ENCODE measurements at regions not wholly inside any gene's neighbourhood (a gene's known extent, or its start where the extent isn't known, plus 50 kb on each side); places are given as distances from the start of the nearest gene placed in this dataset.

- peaks cover 61% of the 10 kb centered on the region for H3K4me1 Mint-ChIP-seq
- H3K36me3 Mint-ChIP-seq = peaks cover 6% of the 10 kb centered on the region
- no peak for DNase-seq
- H3K9me3 Mint-ChIP-seq = no peaks in the 10 kb centered on the region
- H3K27ac Mint-ChIP-seq = peak overlapping the region; percentile 91
- peak overlapping the region; percentile 82 for H3K4me3 Mint-ChIP-seq
- no peaks in the 10 kb centered on the region for H3K27me3 Mint-ChIP-seq
Measured at GRCh38 chr14:89619596-89619995, 202.6 kb upstream of the FOXN3 start.

DNA sequence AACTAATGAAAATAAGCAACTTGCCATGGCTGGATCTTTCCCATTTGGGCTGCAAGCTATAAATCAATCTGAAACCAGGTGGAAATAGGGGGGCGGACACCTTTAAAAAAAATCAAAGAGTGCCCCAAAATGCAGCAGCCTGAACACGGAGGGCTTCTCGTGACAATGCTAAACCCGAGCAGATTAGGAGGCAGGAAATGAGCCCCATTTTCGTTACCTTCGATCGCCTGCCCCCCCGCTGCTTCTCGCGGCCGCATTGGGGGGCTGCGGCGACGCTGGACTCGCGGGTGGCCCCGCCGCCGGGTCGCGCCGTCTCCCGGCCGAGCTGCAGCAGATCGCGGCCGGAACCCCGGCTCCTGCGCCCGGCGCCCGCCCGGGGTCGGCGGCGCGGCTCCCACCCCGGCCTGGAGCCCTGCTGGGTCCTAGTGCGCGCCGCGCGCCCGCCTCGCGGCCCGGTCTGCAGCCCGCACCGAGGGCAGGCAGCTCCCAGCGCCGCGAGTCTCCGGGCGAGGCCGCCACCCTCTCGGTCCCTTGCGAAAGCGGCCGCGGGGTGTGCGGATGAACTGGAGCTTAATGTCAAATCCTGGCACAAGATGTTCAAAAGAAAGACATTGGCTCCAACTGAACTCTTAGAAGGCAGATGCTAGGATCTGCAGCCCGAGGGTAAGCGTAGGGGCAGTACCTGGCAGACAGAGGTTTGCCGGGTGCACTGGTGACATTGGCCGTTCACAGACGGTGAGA is 201.9 kb upstream of the FOXN3 start:
- peak overlapping the region; percentile 85 for H3K4me3 Mint-ChIP-seq
- peaks cover 6% of the 10 kb centered on the region for H3K36me3 Mint-ChIP-seq
- H3K4me1 Mint-ChIP-seq = peaks cover 67% of the 10 kb centered on the region
- DNase-seq = peak; percentile 78
- peak overlapping the region; percentile 91 for H3K27ac Mint-ChIP-seq
- H3K9me3 Mint-ChIP-seq = no peaks in the 10 kb centered on the region
- no peaks in the 10 kb centered on the region for H3K27me3 Mint-ChIP-seq

GRCh38 chr14:89618330-89618708 is 201.3 kb upstream of the FOXN3 start:
- DNase-seq = no peak
- Mint-ChIP-seq H3K27ac (peak overlapping the region; percentile 91), H3K4me1 (peaks cover 70% of the 10 kb centered on the region), H3K9me3 (no peaks in the 10 kb centered on the region), H3K36me3 (peaks cover 6% of the 10 kb centered on the region), H3K27me3 (no peaks in the 10 kb centered on the region), H3K4me3 (peak overlapping the region; percentile 85)

DNA sequence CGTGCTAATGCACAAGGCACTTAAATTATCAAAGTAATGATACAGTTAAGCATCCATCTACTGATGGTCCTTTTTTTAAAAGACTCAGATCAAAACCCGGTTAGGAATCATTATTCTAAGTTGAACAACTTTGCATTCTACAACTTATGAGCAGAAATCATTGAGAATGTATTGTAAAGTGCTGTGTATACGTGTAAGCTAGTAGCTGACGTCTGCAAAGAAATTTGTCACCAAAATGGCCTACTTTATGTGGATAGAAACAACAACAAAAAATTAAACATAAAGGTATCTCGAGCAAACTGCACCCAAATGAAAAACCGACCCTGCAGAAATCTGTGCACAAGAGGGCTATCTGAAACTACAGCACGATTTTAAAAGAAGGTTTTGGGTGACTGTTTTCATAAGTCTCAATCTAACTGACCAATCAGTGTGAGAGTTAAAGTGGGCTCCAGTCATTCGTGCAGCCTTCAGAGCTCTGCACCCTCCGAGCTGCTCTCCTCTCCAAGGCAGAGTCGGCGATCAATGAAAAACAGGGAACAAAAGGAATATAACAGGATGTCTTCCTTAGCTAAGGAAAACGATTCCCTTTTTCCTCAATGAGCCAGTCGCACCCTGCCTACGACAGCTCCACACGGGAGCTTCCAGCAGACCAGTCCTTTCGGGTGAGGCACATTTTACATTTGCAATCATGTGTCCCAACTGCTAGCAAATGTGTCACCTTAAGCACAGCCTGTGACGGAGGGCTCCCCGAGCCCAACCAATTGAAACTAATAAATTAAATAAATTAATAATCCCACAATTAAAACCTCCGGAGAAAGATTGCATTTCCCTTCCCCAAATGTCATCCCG is 200.7 kb upstream of the FOXN3 start:
- Mint-ChIP-seq H3K27me3 (no peaks in the 10 kb centered on the region), H3K27ac (peak overlapping the region; percentile 91), H3K4me3 (peak overlapping the region; percentile 85), H3K9me3 (no peaks in the 10 kb centered on the region), H3K36me3 (peaks cover 9% of the 10 kb centered on the region), H3K4me1 (peaks cover 75% of the 10 kb centered on the region)
- DNase-seq = peak; percentile 32

- DNase-seq = no peak
- peaks cover 74% of the 10 kb centered on the region for H3K4me1 Mint-ChIP-seq
- H3K27ac Mint-ChIP-seq = peak overlapping the region; percentile 91
- peaks cover 10% of the 10 kb centered on the region for H3K36me3 Mint-ChIP-seq
- no peaks in the 10 kb centered on the region for H3K9me3 Mint-ChIP-seq
- H3K4me3 Mint-ChIP-seq = peak overlapping the region; percentile 85
- H3K27me3 Mint-ChIP-seq = no peaks in the 10 kb centered on the region
Measured at GRCh38 chr14:89616852-89617341, 199.9 kb upstream of the FOXN3 start.

GRCh38 chr14:89616425-89616824 is 199.4 kb upstream of the FOXN3 start:
- no peaks in the 10 kb centered on the region for H3K9me3 Mint-ChIP-seq
- H3K4me1 Mint-ChIP-seq = peaks cover 72% of the 10 kb centered on the region
- H3K4me3 Mint-ChIP-seq = peak overlapping the region; percentile 85
- peaks cover 15% of the 10 kb centered on the region for H3K36me3 Mint-ChIP-seq
- no peaks in the 10 kb centered on the region for H3K27me3 Mint-ChIP-seq
- no peak for DNase-seq
- H3K27ac Mint-ChIP-seq = peak overlapping the region; percentile 91

DNA sequence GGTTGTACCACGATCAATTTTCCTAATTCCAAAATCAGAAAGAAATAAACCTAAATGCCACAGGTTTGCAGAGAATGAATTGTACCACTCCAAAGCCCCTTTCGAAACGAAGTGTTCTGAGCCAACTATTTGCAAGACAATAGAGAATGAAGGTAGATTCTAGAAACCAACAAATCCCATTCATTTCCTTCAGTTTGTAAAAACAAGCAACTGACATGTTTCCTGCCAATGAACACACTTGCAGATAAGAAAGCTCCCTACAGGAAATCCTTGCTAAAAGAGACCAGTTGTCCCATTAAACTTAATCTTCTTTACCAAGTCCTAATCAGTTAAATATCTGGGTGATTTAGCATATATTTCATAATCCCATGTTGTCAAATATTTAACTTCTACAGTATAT is 198.4 kb upstream of the FOXN3 start:
- Mint-ChIP-seq H3K9me3 (no peaks in the 10 kb centered on the region), H3K27me3 (no peaks in the 10 kb centered on the region), H3K36me3 (peaks cover 23% of the 10 kb centered on the region), H3K4me3 (peak overlapping the region; percentile 85), H3K27ac (peak overlapping the region; percentile 91), H3K4me1 (peaks cover 71% of the 10 kb centered on the region)
- no peak for DNase-seq

DNA sequence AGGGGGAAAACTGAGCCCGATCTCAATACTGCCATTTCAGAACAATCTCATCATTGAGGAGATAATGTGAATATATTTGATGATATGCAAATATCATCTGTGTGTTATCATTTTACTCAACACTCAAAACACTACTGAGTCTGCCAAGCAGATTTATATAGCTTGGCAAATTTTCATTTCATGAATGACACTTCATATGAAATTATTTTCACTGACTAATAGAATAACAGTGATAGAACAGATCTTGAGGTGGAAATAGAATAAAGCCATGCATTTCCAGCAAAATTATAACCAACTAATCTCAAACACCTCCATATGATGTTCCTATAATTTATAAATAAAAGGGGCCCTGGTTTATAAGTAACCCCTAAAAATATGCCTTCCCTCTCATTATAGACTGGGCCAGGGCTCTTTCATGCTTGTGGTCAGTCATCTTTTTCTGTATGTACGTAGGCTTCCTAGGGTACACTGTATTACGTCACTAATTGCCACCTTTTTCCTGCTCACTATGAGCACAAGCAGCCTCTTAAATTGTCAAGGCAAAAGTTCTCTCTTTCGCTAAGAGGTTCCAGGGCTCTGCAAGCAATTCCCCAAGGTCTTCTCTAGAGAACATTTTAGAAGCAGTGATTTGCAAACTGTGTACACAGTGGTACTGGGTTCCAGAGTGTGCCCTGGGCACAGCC is 197.1 kb upstream of the FOXN3 start:
- peaks cover 75% of the 10 kb centered on the region for H3K4me1 Mint-ChIP-seq

DNA sequence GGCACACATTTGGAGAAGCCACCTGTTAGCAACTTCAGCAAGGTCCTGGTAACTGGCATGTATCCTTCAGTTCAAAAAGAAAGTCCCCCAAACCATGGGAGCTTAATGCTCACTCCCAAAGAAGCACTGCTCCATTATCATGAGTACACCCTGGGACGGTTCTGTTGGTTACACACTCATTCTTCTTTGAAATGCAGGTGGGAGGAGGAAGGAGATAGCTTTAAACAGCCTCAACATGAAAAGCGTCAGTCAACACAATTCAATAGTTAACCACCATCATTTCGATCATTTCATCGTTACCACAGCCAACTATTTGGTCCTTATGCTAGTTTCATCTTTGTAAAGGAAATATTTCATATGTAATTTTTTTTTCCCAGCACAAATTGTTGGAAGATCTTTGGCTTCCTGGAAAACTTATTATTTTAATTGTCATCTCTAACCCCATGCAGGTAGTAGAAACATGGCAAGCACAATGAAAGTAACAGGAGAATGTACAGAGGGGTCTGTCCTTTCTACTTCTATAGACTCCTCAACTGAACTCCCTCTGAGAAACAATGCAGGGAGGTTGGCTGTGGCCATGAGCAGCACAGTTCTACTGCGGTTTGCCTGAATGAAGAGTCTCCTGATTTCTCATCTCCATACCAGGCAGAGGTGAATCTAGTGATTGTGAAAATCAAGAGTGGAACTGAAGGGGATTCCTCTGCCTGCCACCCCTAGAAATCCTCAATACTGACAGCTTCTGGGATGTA is 196.4 kb upstream of the FOXN3 start:
- no peaks in the 10 kb centered on the region for H3K27me3 Mint-ChIP-seq
- H3K36me3 Mint-ChIP-seq = peaks cover 39% of the 10 kb centered on the region
- no peak for DNase-seq
- peaks cover 79% of the 10 kb centered on the region for H3K4me1 Mint-ChIP-seq
- peak overlapping the region; percentile 90 for H3K27ac Mint-ChIP-seq
- H3K4me3 Mint-ChIP-seq = peak overlapping the region; percentile 71
- no peaks in the 10 kb centered on the region for H3K9me3 Mint-ChIP-seq

More for the DNA sequence above, 197.1 kb upstream of the FOXN3 start:
- Mint-ChIP-seq H3K27ac (peak overlapping the region; percentile 90), H3K4me3 (peak overlapping the region; percentile 71), H3K36me3 (peaks cover 33% of the 10 kb centered on the region), H3K27me3 (no peaks in the 10 kb centered on the region), H3K9me3 (no peaks in the 10 kb centered on the region)
- no peak for DNase-seq

GRCh38 chr14:89609500-89610100 is 192.6 kb upstream of the FOXN3 start:
- H3K4me3 Mint-ChIP-seq = no peak overlapping the region
- peaks cover 57% of the 10 kb centered on the region for H3K4me1 Mint-ChIP-seq
- no peaks in the 10 kb centered on the region for H3K27me3 Mint-ChIP-seq
- H3K9me3 Mint-ChIP-seq = peaks cover 17% of the 10 kb centered on the region
- peaks cover 61% of the 10 kb centered on the region for H3K36me3 Mint-ChIP-seq
- H3K27ac Mint-ChIP-seq = peak overlapping the region; percentile 47
- DNase-seq = no peak

DNA sequence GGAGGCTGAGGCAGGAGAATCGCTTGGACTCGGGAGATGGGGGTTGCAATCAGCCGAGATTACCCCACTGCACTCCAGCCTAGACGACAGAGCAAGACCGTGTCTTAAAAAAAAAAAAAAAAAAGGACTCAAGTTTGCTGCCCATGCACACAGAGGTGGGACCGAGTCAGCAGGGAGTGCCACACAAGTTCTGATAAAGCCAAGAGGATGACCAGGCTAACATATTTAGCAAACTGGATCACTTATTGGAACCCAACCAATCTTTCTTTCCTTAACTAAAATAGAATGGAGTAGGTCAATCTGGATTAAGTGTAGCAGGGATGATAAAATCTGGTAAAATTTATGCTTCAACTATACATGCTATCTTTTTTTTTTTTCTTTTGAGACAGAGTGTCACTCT is 190.4 kb upstream of the FOXN3 start:
- H3K27ac Mint-ChIP-seq = no peak overlapping the region
- no peak for DNase-seq
- H3K9me3 Mint-ChIP-seq = peaks cover 18% of the 10 kb centered on the region
- H3K27me3 Mint-ChIP-seq = no peaks in the 10 kb centered on the region
- H3K4me3 Mint-ChIP-seq = no peak overlapping the region
- peaks cover 51% of the 10 kb centered on the region for H3K4me1 Mint-ChIP-seq
- peaks cover 74% of the 10 kb centered on the region for H3K36me3 Mint-ChIP-seq

- Mint-ChIP-seq H3K4me1 (peaks cover 39% of the 10 kb centered on the region), H3K27me3 (no peaks in the 10 kb centered on the region), H3K27ac (peak overlapping the region; percentile 35), H3K4me3 (peak overlapping the region; percentile 44), H3K9me3 (peaks cover 28% of the 10 kb centered on the region), H3K36me3 (peaks cover 80% of the 10 kb centered on the region)
- DNase-seq = no peak
Measured at GRCh38 chr14:89603938-89604480, 187.0 kb upstream of the FOXN3 start.

DNA sequence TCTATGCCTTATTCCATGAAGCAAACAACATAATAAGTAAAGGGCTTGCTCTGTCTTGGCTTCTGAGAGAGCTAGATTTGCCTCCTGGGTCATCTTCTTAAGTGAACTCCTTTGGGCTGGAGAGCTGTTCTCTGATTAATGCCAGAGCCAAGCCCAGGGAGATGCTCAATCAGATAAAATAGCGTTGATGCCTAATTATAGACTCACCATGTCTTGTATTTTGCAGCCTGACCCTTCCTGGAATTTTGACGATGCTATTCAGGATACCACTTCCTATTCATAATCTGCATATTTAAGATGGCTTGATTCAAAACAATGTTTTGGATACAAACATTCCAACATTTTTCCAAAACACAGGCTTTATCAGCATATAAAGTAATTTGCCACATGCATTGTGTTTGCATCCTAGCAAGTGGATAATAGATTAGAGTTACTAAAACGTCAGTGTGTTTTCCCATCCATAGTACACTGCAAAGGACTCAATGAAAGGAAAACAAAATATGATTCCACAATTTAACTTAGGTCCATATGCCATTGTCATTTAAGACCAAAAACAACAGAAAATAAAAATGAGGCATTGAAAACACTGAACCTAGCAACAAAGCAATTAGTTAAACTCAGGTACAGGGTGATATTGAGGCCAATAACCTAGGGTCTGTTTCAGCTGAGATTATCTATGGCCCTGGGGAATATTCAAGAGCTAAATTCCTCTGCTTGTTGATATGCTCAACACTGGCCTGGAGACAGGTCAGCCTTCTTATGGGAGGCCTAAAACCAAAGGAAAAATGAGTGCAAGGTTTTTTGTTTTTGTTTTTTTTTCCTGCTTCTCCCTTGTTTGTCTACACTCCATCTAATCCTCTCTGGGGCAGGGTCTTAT is 184.2 kb upstream of the FOXN3 start:
- DNase-seq = no peak
- Mint-ChIP-seq H3K4me1 (peaks cover 40% of the 10 kb centered on the region), H3K27me3 (no peaks in the 10 kb centered on the region), H3K36me3 (peaks cover 80% of the 10 kb centered on the region), H3K27ac (no peak overlapping the region), H3K4me3 (no peak overlapping the region), H3K9me3 (peaks cover 37% of the 10 kb centered on the region)
